ENCODE measurements at regions not wholly inside any gene's neighbourhood (a gene's known extent, or its start where the extent isn't known, plus 50 kb on each side); places are given as distances from the start of the nearest gene placed in this dataset.

GRCh38 chr10:123501148-123501547 lies 165.0 kb upstream of the GPR26 start:
- no peak for TF ChIP-seq POU2F2 (IDR thresholded peaks at IDR 0.05; ENCODE audit: low read depth, low read length)
- TF ChIP-seq TAF1 (IDR thresholded peaks at IDR 0.05; ENCODE audit: low read depth, low read length) = no peak
- no peak for TF ChIP-seq POLR2A (IDR thresholded peaks at IDR 0.05; ENCODE audit: low read depth, low read length)
- no peak for TF ChIP-seq POLR2AphosphoS5 (IDR thresholded peaks at IDR 0.05; ENCODE audit: low read depth, low read length)
- no peak for TF ChIP-seq PAX5 (IDR thresholded peaks at IDR 0.05; ENCODE audit: insufficient read depth, low read length, severe bottlenecking)
- TF ChIP-seq SPI1 (IDR thresholded peaks at IDR 0.05; ENCODE audit: low read depth, low read length) = no peak
- FAIRE-seq (peak; percentile 5), DNase-seq (ENCODE audit: insufficient read length, low spot score) (no peak)

- no peak for DNase-seq (ENCODE audit: insufficient read length, low spot score)
- TF ChIP-seq PAX5 (IDR thresholded peaks at IDR 0.05; ENCODE audit: insufficient read depth, low read length, severe bottlenecking) (no peak), TAF1 (IDR thresholded peaks at IDR 0.05; ENCODE audit: low read depth, low read length) (no peak), SPI1 (IDR thresholded peaks at IDR 0.05; ENCODE audit: low read depth, low read length) (no peak), POU2F2 (IDR thresholded peaks at IDR 0.05; ENCODE audit: low read depth, low read length) (no peak), POLR2AphosphoS5 (IDR thresholded peaks at IDR 0.05; ENCODE audit: low read depth, low read length) (no peak), POLR2A (IDR thresholded peaks at IDR 0.05; ENCODE audit: low read depth, low read length) (no peak)
- FAIRE-seq = peak; percentile 54
Measured at GRCh38 chr10:123502983-123503382, 163.2 kb upstream of the GPR26 start.

- DNase-seq (ENCODE audit: insufficient read length, low spot score) (no peak), FAIRE-seq (peak; percentile 38)
- TF ChIP-seq POLR2A (IDR thresholded peaks at IDR 0.05; ENCODE audit: low read depth, low read length) (no peak), SPI1 (IDR thresholded peaks at IDR 0.05; ENCODE audit: low read depth, low read length) (no peak), POLR2AphosphoS5 (IDR thresholded peaks at IDR 0.05; ENCODE audit: low read depth, low read length) (no peak), POU2F2 (IDR thresholded peaks at IDR 0.05; ENCODE audit: low read depth, low read length) (no peak), TAF1 (IDR thresholded peaks at IDR 0.05; ENCODE audit: low read depth, low read length) (no peak), PAX5 (IDR thresholded peaks at IDR 0.05; ENCODE audit: insufficient read depth, low read length, severe bottlenecking) (no peak)
Measured at GRCh38 chr10:123506455-123506854, 159.7 kb upstream of the GPR26 start.

- FAIRE-seq (peak; percentile 82), DNase-seq (ENCODE audit: insufficient read length, low spot score) (no peak)
- TF ChIP-seq SPI1 (IDR thresholded peaks at IDR 0.05; ENCODE audit: low read depth, low read length) = no peak
- no peak for TF ChIP-seq POU2F2 (IDR thresholded peaks at IDR 0.05; ENCODE audit: low read depth, low read length)
- TF ChIP-seq PAX5 (IDR thresholded peaks at IDR 0.05; ENCODE audit: insufficient read depth, low read length, severe bottlenecking) = no peak
- TF ChIP-seq POLR2AphosphoS5 (IDR thresholded peaks at IDR 0.05; ENCODE audit: low read depth, low read length) = no peak
- TF ChIP-seq TAF1 (IDR thresholded peaks at IDR 0.05; ENCODE audit: low read depth, low read length) = no peak
- TF ChIP-seq POLR2A (IDR thresholded peaks at IDR 0.05; ENCODE audit: low read depth, low read length) = no peak
Measured at GRCh38 chr10:123507298-123507697, 158.9 kb upstream of the GPR26 start.

GRCh38 chr10:123509338-123509737 lies 156.8 kb upstream of the GPR26 start:
- FAIRE-seq = no peak
- TF ChIP-seq PAX5 (IDR thresholded peaks at IDR 0.05; ENCODE audit: insufficient read depth, low read length, severe bottlenecking) (no peak), POLR2A (IDR thresholded peaks at IDR 0.05; ENCODE audit: low read depth, low read length) (no peak), POLR2AphosphoS5 (IDR thresholded peaks at IDR 0.05; ENCODE audit: low read depth, low read length) (no peak), TAF1 (IDR thresholded peaks at IDR 0.05; ENCODE audit: low read depth, low read length) (no peak), POU2F2 (IDR thresholded peaks at IDR 0.05; ENCODE audit: low read depth, low read length) (no peak)
- no peak for DNase-seq (ENCODE audit: insufficient read length, low spot score)

GRCh38 chr10:123512901-123513775 lies 153.0 kb upstream of the GPR26 start:
- FAIRE-seq (no peak), DNase-seq (ENCODE audit: insufficient read length, low spot score) (no peak)
- TF ChIP-seq POU2F2 (IDR thresholded peaks at IDR 0.05; ENCODE audit: low read depth, low read length) (no peak), PAX5 (IDR thresholded peaks at IDR 0.05; ENCODE audit: insufficient read depth, low read length, severe bottlenecking) (no peak), POLR2A (IDR thresholded peaks at IDR 0.05; ENCODE audit: low read depth, low read length) (no peak), SPI1 (IDR thresholded peaks at IDR 0.05; ENCODE audit: low read depth, low read length) (no peak), POLR2AphosphoS5 (IDR thresholded peaks at IDR 0.05; ENCODE audit: low read depth, low read length) (no peak), TAF1 (IDR thresholded peaks at IDR 0.05; ENCODE audit: low read depth, low read length) (no peak)

GRCh38 chr10:123513870-123514269 lies 152.3 kb upstream of the GPR26 start:
- TF ChIP-seq POU2F2 (IDR thresholded peaks at IDR 0.05; ENCODE audit: low read depth, low read length) (no peak), POLR2A (IDR thresholded peaks at IDR 0.05; ENCODE audit: low read depth, low read length) (no peak), PAX5 (IDR thresholded peaks at IDR 0.05; ENCODE audit: insufficient read depth, low read length, severe bottlenecking) (no peak), TAF1 (IDR thresholded peaks at IDR 0.05; ENCODE audit: low read depth, low read length) (no peak), POLR2AphosphoS5 (IDR thresholded peaks at IDR 0.05; ENCODE audit: low read depth, low read length) (no peak), SPI1 (IDR thresholded peaks at IDR 0.05; ENCODE audit: low read depth, low read length) (no peak)
- DNase-seq (ENCODE audit: insufficient read length, low spot score) (no peak), FAIRE-seq (no peak)

DNA sequence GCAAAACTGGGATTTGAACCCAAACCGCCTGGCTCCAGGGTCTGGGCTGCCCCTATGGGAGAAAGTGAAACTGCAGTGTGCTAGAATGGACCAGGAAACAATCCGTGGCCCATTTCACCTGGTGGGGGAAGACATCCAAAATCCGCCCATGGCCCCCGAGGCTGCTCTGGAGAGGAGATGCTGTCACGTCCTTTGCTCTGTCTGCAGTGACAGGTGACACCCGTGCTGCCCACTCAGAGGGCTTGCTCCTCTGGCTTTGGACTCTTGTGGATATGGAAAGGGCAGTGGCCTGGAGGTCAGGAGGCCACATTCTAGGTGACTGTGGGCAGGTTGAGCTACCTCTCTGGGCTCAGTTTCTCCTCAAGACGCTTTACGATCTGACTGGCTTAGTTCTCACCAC lies 151.2 kb upstream of the GPR26 start:
- no peak for TF ChIP-seq POLR2A (IDR thresholded peaks at IDR 0.05; ENCODE audit: low read depth, low read length)
- no peak for TF ChIP-seq PAX5 (IDR thresholded peaks at IDR 0.05; ENCODE audit: insufficient read depth, low read length, severe bottlenecking)
- TF ChIP-seq SPI1 (IDR thresholded peaks at IDR 0.05; ENCODE audit: low read depth, low read length) = no peak
- TF ChIP-seq POLR2AphosphoS5 (IDR thresholded peaks at IDR 0.05; ENCODE audit: low read depth, low read length) = no peak
- TF ChIP-seq POU2F2 (IDR thresholded peaks at IDR 0.05; ENCODE audit: low read depth, low read length) = no peak
- no peak for TF ChIP-seq TAF1 (IDR thresholded peaks at IDR 0.05; ENCODE audit: low read depth, low read length)
- no peak for DNase-seq (ENCODE audit: insufficient read length, low spot score)
- no peak for FAIRE-seq

- TF ChIP-seq POU2F2 (IDR thresholded peaks at IDR 0.05; ENCODE audit: low read depth, low read length) = no peak
- TF ChIP-seq PAX5 (IDR thresholded peaks at IDR 0.05; ENCODE audit: insufficient read depth, low read length, severe bottlenecking) = no peak
- TF ChIP-seq SPI1 (IDR thresholded peaks at IDR 0.05; ENCODE audit: low read depth, low read length) = no peak
- no peak for TF ChIP-seq POLR2AphosphoS5 (IDR thresholded peaks at IDR 0.05; ENCODE audit: low read depth, low read length)
- no peak for TF ChIP-seq POLR2A (IDR thresholded peaks at IDR 0.05; ENCODE audit: low read depth, low read length)
- TF ChIP-seq TAF1 (IDR thresholded peaks at IDR 0.05; ENCODE audit: low read depth, low read length) = no peak
- no peak for FAIRE-seq
- DNase-seq (ENCODE audit: insufficient read length, low spot score) = no peak
Measured at GRCh38 chr10:123515661-123516060, 150.5 kb upstream of the GPR26 start.
